Trophoblast cell (in vitro differentiated cells and primary cell): ENCODE measurements at regions not wholly inside any gene's neighbourhood (a gene's known extent, or its start where the extent isn't known, plus 50 kb on each side); places are given as distances from the start of the nearest gene placed in this dataset.
A peak's percentile ranks its signal among the peaks of the same experiment; 100 is the strongest.

Source experiments
- DNase-seq, 2 donors: peaks; one replicate each; pipeline ENCODE4 v3.0.0-alpha.2; 2016
- H2AFZ ChIP-seq: 2 replicates; pipeline ENCODE4 v1.6.1; 2013; ENCODE audit warnings: low read length, moderate library complexity, mild to moderate bottlenecking; ENCODE audit not compliant: insufficient read depth, poor library complexity
- H2AK5ac ChIP-seq: 2 replicates; pipeline ENCODE4 v1.6.1; 2013; ENCODE audit warnings: mild to moderate bottlenecking, low read length
- H2BK120ac ChIP-seq: 2 replicates; pipeline ENCODE4 v1.6.1; 2013; ENCODE audit warnings: low read length, mild to moderate bottlenecking, moderate library complexity; ENCODE audit not compliant: insufficient read depth, poor library complexity
- H2BK12ac ChIP-seq: 2 replicates; pipeline ENCODE4 v1.6.1; 2013; ENCODE audit warnings: mild to moderate bottlenecking, low read length, moderate library complexity
- H2BK5ac ChIP-seq: 2 replicates; pipeline ENCODE4 v1.6.1; 2013; ENCODE audit warnings: low read length, low read depth, moderate library complexity, mild to moderate bottlenecking; ENCODE audit not compliant: poor library complexity
- H3K14ac ChIP-seq: 2 replicates; pipeline ENCODE4 v1.6.1; 2013; ENCODE audit warnings: mild to moderate bottlenecking, low read length
- H3K18ac ChIP-seq: 2 replicates; pipeline ENCODE4 v1.6.1; 2013; ENCODE audit warnings: mild to moderate bottlenecking, low read length
- H3K23ac ChIP-seq: 2 replicates; pipeline ENCODE4 v1.6.1; 2013; ENCODE audit warnings: low read length
- H3K27ac ChIP-seq: 2 replicates; pipeline ENCODE4 v1.5.1; 2013; ENCODE audit warnings: low read depth, mild to moderate bottlenecking, inconsistent platforms, low read length, moderate library complexity
- H3K27me3 ChIP-seq: 2 replicates; pipeline ENCODE4 v1.6.1; 2013; ENCODE audit warnings: inconsistent platforms, mild to moderate bottlenecking, low read length, moderate library complexity; ENCODE audit not compliant: insufficient read depth
- H3K36me3 ChIP-seq, 2 experiments: 1 replicate in 1 of 2; 2 replicates in 1 of 2; pipeline ENCODE4 v1.6.1; 2013; ENCODE audit warnings: low read length in 2 of 2, mild to moderate bottlenecking in 2 of 2, moderate library complexity in 1 of 2; ENCODE audit not compliant: insufficient read depth in 2 of 2, control insufficient read depth in 1 of 2
- H3K4ac ChIP-seq: 2 replicates; pipeline ENCODE4 v1.6.1; 2013; ENCODE audit warnings: low read depth, mild to moderate bottlenecking, low read length, moderate library complexity
- H3K4me1 ChIP-seq, 2 experiments: 1 replicate in 1 of 2; 2 replicates in 1 of 2; pipeline ENCODE4 v1.6.1; 2013; ENCODE audit warnings: low read length in 2 of 2, mild to moderate bottlenecking in 2 of 2, moderate library complexity in 1 of 2; ENCODE audit not compliant: insufficient read depth in 2 of 2, control insufficient read depth in 1 of 2
- H3K4me2 ChIP-seq: 2 replicates; pipeline ENCODE4 v1.6.1; 2013; ENCODE audit warnings: inconsistent platforms, mild to moderate bottlenecking, low read length, moderate library complexity
- H3K4me3 ChIP-seq: 2 replicates; pipeline ENCODE4 v1.5.1; 2013; ENCODE audit warnings: mild to moderate bottlenecking, low read depth, low read length, inconsistent platforms
- H3K79me1 ChIP-seq: one replicate; pipeline ENCODE4 v1.6.1; 2013; ENCODE audit warnings: low read length
- H3K79me2 ChIP-seq: 2 replicates; pipeline ENCODE4 v1.6.1; 2013; ENCODE audit warnings: low read length, mild to moderate bottlenecking; ENCODE audit not compliant: control insufficient read depth, insufficient read depth, poor library complexity
- H3K9ac ChIP-seq: 2 replicates; pipeline ENCODE4 v1.6.1; 2013; ENCODE audit warnings: mild to moderate bottlenecking, low read length
- H3K9me3 ChIP-seq: 2 replicates; pipeline ENCODE4 v1.6.1; 2013; ENCODE audit warnings: low read depth, mild to moderate bottlenecking, control low read depth, inconsistent platforms, low read length; ENCODE audit not compliant: insufficient read depth
- H4K12ac ChIP-seq: 2 replicates; pipeline ENCODE4 v1.6.1; 2013; ENCODE audit warnings: low read depth, mild to moderate bottlenecking, low read length, moderate library complexity
- H4K8ac ChIP-seq: 2 replicates; pipeline ENCODE4 v1.6.1; 2013; ENCODE audit warnings: low read depth, mild to moderate bottlenecking, low read length, moderate library complexity
- H4K91ac ChIP-seq: one replicate; pipeline ENCODE4 v1.6.1; 2013; ENCODE audit warnings: low read depth, mild to moderate bottlenecking, low read length, moderate library complexity
- WGBS: extraction: QIAGEN DNeasy Blood & Tissue Kit; methylation state at CpG from one replicate; pipeline ENCODE4 v1.1.7; 2013; ENCODE audit warnings: missing lambda C conversion rate; ENCODE audit not compliant: insufficient read length, insufficient coverage; ENCODE audit errors: extremely low coverage; 5-methylcytosine and 5-hydroxymethylcytosine counted together

DNA sequence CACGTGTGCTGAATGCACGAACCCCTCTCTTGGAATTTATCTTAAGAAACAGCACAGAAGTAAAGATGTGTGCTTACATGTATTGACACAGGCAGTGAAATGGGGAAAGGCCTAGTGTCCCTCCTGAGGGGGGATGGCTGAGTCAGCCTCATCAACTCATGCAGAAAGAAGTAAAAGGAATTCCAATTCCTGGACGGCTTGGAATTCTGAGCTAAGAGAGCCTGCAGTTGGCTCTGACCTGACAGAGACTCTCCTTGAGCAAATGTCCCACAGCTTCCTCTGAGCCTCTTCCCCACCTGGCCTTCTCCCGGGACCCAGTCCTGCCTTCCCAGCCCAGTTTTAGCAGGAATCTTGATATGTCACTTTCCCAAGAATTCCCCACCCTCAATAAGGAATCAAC, 542.4 kb upstream of the ADARB2 start:
- Histone ChIP-seq H2BK12ac (no peak overlapping the region), H3K27me3 (no peaks in the 10 kb centered on the region), H3K4me1 (peaks cover 3 to 4% of the 10 kb centered on the region in 2 experiments), H2AK5ac (no peak overlapping the region), H3K4me3 (no peak overlapping the region), H4K91ac (no peak overlapping the region), H2BK120ac (no peak overlapping the region), H2BK5ac (no peak overlapping the region), H2AFZ (peak overlapping the region; percentile 33), H3K14ac (no peak overlapping the region), H3K27ac (no peak overlapping the region), H3K4me2 (no peak overlapping the region), H3K79me2 (no peaks in the 10 kb centered on the region), H3K36me3 (no peaks in the 10 kb centered on the region), H3K23ac (no peak overlapping the region), H3K18ac (no peak overlapping the region), H4K8ac (no peak overlapping the region), H3K4ac (no peak overlapping the region), H3K9ac (no peak overlapping the region), H4K12ac (no peak overlapping the region), H3K79me1 (no peaks in the 10 kb centered on the region), H3K9me3 (no peaks in the 10 kb centered on the region)
- DNase-seq = no peak
- WGBS = no CpG with 5 or more reads among the region's 4 CpGs

GRCh38 chr10:2278363-2278762, 541.0 kb upstream of the ADARB2 start:
- H3K4ac ChIP-seq = no peak overlapping the region
- H3K27me3 ChIP-seq = no peaks in the 10 kb centered on the region
- H3K23ac ChIP-seq = no peak overlapping the region
- no peaks in the 10 kb centered on the region for H3K79me2 ChIP-seq
- H4K8ac ChIP-seq = no peak overlapping the region
- H2BK5ac ChIP-seq = no peak overlapping the region
- no peak overlapping the region for H2AFZ ChIP-seq
- no peak overlapping the region for H3K14ac ChIP-seq
- no peak overlapping the region for H3K18ac ChIP-seq
- WGBS = no CpG with 5 or more reads among the region's 11 CpGs
- peaks cover 3 to 4% of the 10 kb centered on the region in 2 experiments for H3K4me1 ChIP-seq
- no peak overlapping the region for H2BK12ac ChIP-seq
- no peak overlapping the region for H4K12ac ChIP-seq
- H2AK5ac ChIP-seq = no peak overlapping the region
- no peak overlapping the region for H3K9ac ChIP-seq
- H3K9me3 ChIP-seq = no peaks in the 10 kb centered on the region
- H3K79me1 ChIP-seq = no peaks in the 10 kb centered on the region
- no peak overlapping the region for H4K91ac ChIP-seq
- DNase-seq = no peak
- H3K36me3 ChIP-seq = no peaks in the 10 kb centered on the region
- no peak overlapping the region for H3K27ac ChIP-seq
- no peak overlapping the region for H3K4me2 ChIP-seq
- no peak overlapping the region for H2BK120ac ChIP-seq
- no peak overlapping the region for H3K4me3 ChIP-seq

DNA sequence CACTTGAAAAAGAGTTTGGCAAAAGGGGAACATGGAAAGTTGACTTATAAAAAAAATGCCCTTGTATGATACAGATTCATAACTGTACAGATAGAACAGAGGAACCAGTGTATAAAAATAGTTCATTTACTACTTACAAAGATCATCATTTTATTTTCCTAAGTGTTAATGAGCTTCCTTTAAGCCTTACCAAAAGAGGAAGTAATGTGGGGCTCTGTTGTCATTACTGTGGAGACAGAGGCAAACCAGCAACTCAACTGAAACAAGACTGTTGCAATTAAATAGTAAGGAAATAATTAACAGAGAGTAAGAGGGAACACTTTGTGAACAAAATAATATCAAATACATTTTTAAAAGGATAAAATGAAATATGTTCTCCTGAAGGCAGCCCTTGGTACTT, 526.2 kb upstream of the ADARB2 start:
- Histone ChIP-seq H3K79me2 (no peaks in the 10 kb centered on the region), H3K23ac (no peak overlapping the region), H4K91ac (no peak overlapping the region), H3K9ac (no peak overlapping the region), H3K4ac (no peak overlapping the region), H3K36me3 (no peaks in the 10 kb centered on the region), H3K18ac (no peak overlapping the region), H2AFZ (no peak overlapping the region), H3K4me1 (no peaks in the 10 kb centered on the region), H4K8ac (no peak overlapping the region), H3K79me1 (no peaks in the 10 kb centered on the region), H3K14ac (no peak overlapping the region), H4K12ac (no peak overlapping the region), H3K9me3 (peaks cover 3% of the 10 kb centered on the region), H3K4me2 (no peak overlapping the region), H2BK120ac (no peak overlapping the region), H2BK12ac (no peak overlapping the region), H3K27ac (no peak overlapping the region), H3K4me3 (no peak overlapping the region), H3K27me3 (no peaks in the 10 kb centered on the region), H2BK5ac (no peak overlapping the region), H2AK5ac (no peak overlapping the region)
- DNase-seq = no peak

DNA sequence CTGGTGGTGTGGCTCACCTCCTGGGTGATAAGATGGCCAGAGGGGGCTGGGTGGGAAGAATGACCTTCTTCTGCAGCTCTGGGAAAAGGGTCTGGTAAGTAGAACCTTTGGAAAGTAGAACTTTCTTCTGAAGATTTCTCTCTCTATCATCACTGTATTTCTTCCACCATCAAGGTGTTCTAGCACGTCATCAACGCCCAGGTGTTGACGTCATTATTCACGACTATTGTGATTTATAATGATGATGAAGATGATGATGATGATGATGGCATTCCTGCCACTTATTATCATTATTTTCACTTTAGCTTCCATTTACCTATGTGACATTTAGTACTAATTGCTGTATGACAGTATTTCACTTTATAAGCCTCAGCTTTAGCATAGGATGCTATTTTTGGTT, 525.6 kb upstream of the ADARB2 start:
- H3K14ac ChIP-seq = no peak overlapping the region
- no peaks in the 10 kb centered on the region for H3K27me3 ChIP-seq
- H2BK12ac ChIP-seq = no peak overlapping the region
- H2BK5ac ChIP-seq = no peak overlapping the region
- no peak overlapping the region for H3K18ac ChIP-seq
- no peak overlapping the region for H3K9ac ChIP-seq
- H3K36me3 ChIP-seq = no peaks in the 10 kb centered on the region
- H4K8ac ChIP-seq = no peak overlapping the region
- DNase-seq = no peak
- H3K79me2 ChIP-seq = no peaks in the 10 kb centered on the region
- no peaks in the 10 kb centered on the region for H3K79me1 ChIP-seq
- H3K4me1 ChIP-seq = no peaks in the 10 kb centered on the region
- no peak overlapping the region for H3K27ac ChIP-seq
- H3K4me2 ChIP-seq = no peak overlapping the region
- no peak overlapping the region for H3K4me3 ChIP-seq
- H3K23ac ChIP-seq = no peak overlapping the region
- no CpG with 5 or more reads among the region's 4 CpGs for WGBS
- H2AK5ac ChIP-seq = no peak overlapping the region
- H4K12ac ChIP-seq = no peak overlapping the region
- no peak overlapping the region for H4K91ac ChIP-seq
- H2BK120ac ChIP-seq = no peak overlapping the region
- H3K4ac ChIP-seq = no peak overlapping the region
- no peak overlapping the region for H2AFZ ChIP-seq
- peaks cover 3% of the 10 kb centered on the region for H3K9me3 ChIP-seq
